Heart left ventricle (tissue), 13 donors: ENCODE measurements at regions not wholly inside any gene's neighbourhood (a gene's known extent, or its start where the extent isn't known, plus 50 kb on each side); places are given as distances from the start of the nearest gene placed in this dataset.

Source experiments
- CTCF ChIP-seq, 12 donors: fragments of 200-600 bp; sonication (generic) in 4 of 12; IDR thresholded peaks; one replicate each; pipeline versions ENCODE4 v1.5.0 to v1.8.0; 2018 to 2022; ENCODE audit warnings: antibody characterized with exemption in 12 of 12, mild to moderate bottlenecking in 5 of 12
- POLR2A ChIP-seq, 2 donors: fragments of 450-650 bp; IDR thresholded peaks; one replicate each; pipeline ENCODE4 v1.6.1; 2017; ENCODE audit warnings: antibody characterized with exemption in 2 of 2, mild to moderate bottlenecking in 2 of 2, moderate library complexity in 2 of 2
- donor health status: ischemic (EF 13 %, LVEDD 7.1; RV severe dilation, severe dysfunction).
- donor health status: DM: no; HTN: yes; CAD: no.
- donor health status: DM: no; HTN: no; CAD: no.
- donor health status: ischemic (EF 25% LVEDD 6.9; RV normal size, moderate dysfunction).
- donor health status: ischemic (EF 25% LVEDD 5.7; RV mildly dilated, moderate dysfunction).
- donor health status: ischemic (EF 35%, LVEDD 5.7; RV mildly dilated, moderate dysfunction).
- donor health status: nonischemic (EF 11% LVEDD 7.7; RV severe dilation, severe dysfunction).
- donor health status: DM: yes; HTN: yes; CAD: no.
- donor health status: PGD.
- donor health status: ischemic (EF 29% LVEDD 5.4; RV normal size, mild dysfunction).
- donor health status: nonischemic (EF 23%, LVEDD 6.1; RV moderate dilation, normal function).

GRCh38 chr16:59864981-59865666 lies 1131.0 kb upstream of the GOT2 start:
- TF ChIP-seq CTCF (IDR thresholded peaks at IDR 0.05): no peak
- no peak for TF ChIP-seq POLR2A (IDR thresholded peaks at IDR 0.05)
